Nephron (organoid): ENCODE measurements at regions not wholly inside any gene's neighbourhood (a gene's known extent, or its start where the extent isn't known, plus 50 kb on each side); places are given as distances from the start of the nearest gene placed in this dataset.

Experiments used
- H3K27ac Mint-ChIP-seq, 3 experiments: 2 replicates each; pipeline ENCODE4 v1.8.0; 2020; ENCODE audit warnings: mixed read lengths in 3 of 3, mild to moderate bottlenecking in 2 of 3, moderate library complexity in 1 of 3
- H3K27me3 Mint-ChIP-seq: 2 replicates; pipeline ENCODE4 v1.8.0; 2021; ENCODE audit warnings: low read depth, mild to moderate bottlenecking, moderate library complexity, mixed read lengths
- H3K36me3 Mint-ChIP-seq: 2 replicates; pipeline ENCODE4 v1.8.0; 2020; ENCODE audit warnings: low read depth, mixed read lengths
- H3K4me1 Mint-ChIP-seq: 2 replicates; pipeline ENCODE4 v1.8.0; 2020; ENCODE audit warnings: mixed read lengths
- H3K4me3 Mint-ChIP-seq, 3 experiments: 2 replicates each; pipeline ENCODE4 v1.8.0; 2020; ENCODE audit warnings: mild to moderate bottlenecking in 3 of 3, mixed read lengths in 3 of 3, moderate library complexity in 2 of 3
- H3K9me3 Mint-ChIP-seq: 2 replicates; pipeline ENCODE4 v1.8.0; 2020; ENCODE audit warnings: mixed read lengths
- CTCF ChIP-seq, 3 experiments: fragments of 200-600 bp; sonication (generic); IDR thresholded peaks; one replicate each; pipeline ENCODE4 v1.5.0; 2021; ENCODE audit warnings: antibody characterized with exemption in 3 of 3; ENCODE audit not compliant: unreplicated experiment in 3 of 3

- Mint-ChIP-seq H3K27me3 (peaks cover 16% of the 10 kb centered on the region), H3K9me3 (peaks cover 19% of the 10 kb centered on the region), H3K36me3 (peaks cover under 1% of the 10 kb centered on the region), H3K4me3 (no peak overlapping the region), H3K27ac (no peak overlapping the region), H3K4me1 (peaks cover 15% of the 10 kb centered on the region)
- TF ChIP-seq CTCF (IDR thresholded peaks at IDR 0.05; ENCODE audit: unreplicated experiment in 3 of 3): no peak
Observed at GRCh38 chr2:236813766-236814165, 244.1 kb downstream of the ACKR3 start.

- H3K36me3 Mint-ChIP-seq: no peaks in the 10 kb centered on the region
- H3K27me3 Mint-ChIP-seq: peaks cover 21% of the 10 kb centered on the region
- no peak for TF ChIP-seq CTCF (IDR thresholded peaks at IDR 0.05; ENCODE audit: unreplicated experiment in 3 of 3)
- H3K4me1 Mint-ChIP-seq: peaks cover 21% of the 10 kb centered on the region
- H3K4me3 Mint-ChIP-seq: no peak overlapping the region
- no peak overlapping the region for H3K27ac Mint-ChIP-seq
- peaks cover 13% of the 10 kb centered on the region for H3K9me3 Mint-ChIP-seq
Observed at GRCh38 chr2:236814593-236814992, 245.0 kb downstream of the ACKR3 start.

GRCh38 chr2:236815746-236816145, 246.1 kb downstream of the ACKR3 start:
- Mint-ChIP-seq H3K4me1 (peaks cover 21% of the 10 kb centered on the region), H3K9me3 (peaks cover 6% of the 10 kb centered on the region), H3K4me3 (no peak overlapping the region), H3K36me3 (no peaks in the 10 kb centered on the region), H3K27ac (peak overlapping the region in 1 of 3 experiments; percentile 32), H3K27me3 (peaks cover 27% of the 10 kb centered on the region)
- no peak for TF ChIP-seq CTCF (IDR thresholded peaks at IDR 0.05; ENCODE audit: unreplicated experiment in 3 of 3)

- Mint-ChIP-seq H3K4me3 (no peak overlapping the region), H3K4me1 (peaks cover 21% of the 10 kb centered on the region), H3K27ac (peak overlapping the region in 1 of 3 experiments; percentile 32), H3K27me3 (peaks cover 27% of the 10 kb centered on the region), H3K9me3 (peaks cover 11% of the 10 kb centered on the region), H3K36me3 (no peaks in the 10 kb centered on the region)
- TF ChIP-seq CTCF (IDR thresholded peaks at IDR 0.05; ENCODE audit: unreplicated experiment in 3 of 3): no peak
Observed at GRCh38 chr2:236816197-236817170, 246.9 kb downstream of the ACKR3 start.

GRCh38 chr2:236818281-236819045, 248.8 kb downstream of the ACKR3 start:
- Mint-ChIP-seq H3K9me3 (peaks cover 7% of the 10 kb centered on the region), H3K4me3 (no peak overlapping the region), H3K27me3 (peaks cover 34% of the 10 kb centered on the region), H3K4me1 (peaks cover 14% of the 10 kb centered on the region), H3K27ac (peak overlapping the region in 2 of 3 experiments; percentile 45 to 56), H3K36me3 (no peaks in the 10 kb centered on the region)
- TF ChIP-seq CTCF (IDR thresholded peaks at IDR 0.05; ENCODE audit: unreplicated experiment in 3 of 3): no peak
